ENCODE measurements at regions not wholly inside any gene's neighbourhood (a gene's known extent, or its start where the extent isn't known, plus 50 kb on each side); places are given as distances from the start of the nearest gene placed in this dataset.

DNA sequence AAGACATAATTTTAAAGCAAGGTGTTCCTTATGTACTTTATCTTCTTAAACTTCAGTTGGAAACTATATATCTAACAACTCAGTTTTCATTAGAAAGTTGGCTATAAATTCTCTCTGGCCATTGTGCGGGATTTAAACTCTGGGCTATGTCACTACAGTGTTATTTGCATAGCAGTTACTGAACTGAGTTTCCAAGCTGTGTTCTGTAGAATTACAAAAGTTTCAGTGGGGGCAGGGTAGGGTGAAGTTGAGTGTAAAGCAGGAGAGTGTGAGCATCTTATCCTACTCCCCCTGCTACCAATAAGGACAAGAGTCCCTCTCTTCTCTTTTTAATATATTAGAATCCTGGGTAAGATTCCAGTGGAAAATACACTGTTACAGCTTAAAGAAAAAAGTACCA, 254.5 kb upstream of the SLITRK2 start:
- TF ChIP-seq, protein P1, sequence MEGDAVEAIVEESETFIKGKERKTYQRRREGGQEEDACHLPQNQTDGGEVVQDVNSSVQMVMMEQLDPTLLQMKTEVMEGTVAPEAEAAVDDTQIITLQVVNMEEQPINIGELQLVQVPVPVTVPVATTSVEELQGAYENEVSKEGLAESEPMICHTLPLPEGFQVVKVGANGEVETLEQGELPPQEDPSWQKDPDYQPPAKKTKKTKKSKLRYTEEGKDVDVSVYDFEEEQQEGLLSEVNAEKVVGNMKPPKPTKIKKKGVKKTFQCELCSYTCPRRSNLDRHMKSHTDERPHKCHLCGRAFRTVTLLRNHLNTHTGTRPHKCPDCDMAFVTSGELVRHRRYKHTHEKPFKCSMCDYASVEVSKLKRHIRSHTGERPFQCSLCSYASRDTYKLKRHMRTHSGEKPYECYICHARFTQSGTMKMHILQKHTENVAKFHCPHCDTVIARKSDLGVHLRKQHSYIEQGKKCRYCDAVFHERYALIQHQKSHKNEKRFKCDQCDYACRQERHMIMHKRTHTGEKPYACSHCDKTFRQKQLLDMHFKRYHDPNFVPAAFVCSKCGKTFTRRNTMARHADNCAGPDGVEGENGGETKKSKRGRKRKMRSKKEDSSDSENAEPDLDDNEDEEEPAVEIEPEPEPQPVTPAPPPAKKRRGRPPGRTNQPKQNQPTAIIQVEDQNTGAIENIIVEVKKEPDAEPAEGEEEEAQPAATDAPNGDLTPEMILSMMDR (IDR thresholded peaks at IDR 0.05): no peak

DNA sequence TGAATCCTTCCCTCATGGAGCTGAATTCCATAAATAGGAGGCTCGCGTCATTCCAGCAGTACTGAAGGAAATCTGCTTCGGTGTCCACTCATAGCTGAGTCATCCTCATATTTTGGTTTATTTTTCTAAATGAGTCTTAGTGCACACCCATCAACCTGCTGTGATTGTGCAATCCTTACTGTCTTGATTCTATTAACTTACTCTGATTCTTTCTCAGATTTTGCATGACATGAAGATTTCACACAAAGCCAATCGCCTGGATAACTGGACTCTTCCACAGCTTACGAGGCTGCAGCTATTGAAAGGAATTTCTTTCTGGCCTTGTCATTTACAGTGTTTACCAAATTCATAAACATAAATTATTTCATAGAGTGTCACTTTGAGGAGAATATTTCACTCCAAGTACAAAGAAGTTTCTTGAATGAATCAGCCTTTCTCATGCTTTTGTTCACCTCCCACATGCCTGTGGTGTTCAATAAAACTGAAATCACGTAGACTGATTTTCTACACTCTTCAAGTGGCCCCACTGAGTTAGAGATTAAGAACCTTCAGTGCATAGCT, 207.6 kb upstream of the SLITRK2 start:
- TF ChIP-seq, protein P1 (IDR thresholded peaks at IDR 0.05): no peak

- TF ChIP-seq, protein P1 (IDR thresholded peaks at IDR 0.05): no peak
Measured at GRCh38 chrX:145613894-145614293, 203.7 kb upstream of the SLITRK2 start.

GRCh38 chrX:145620666-145621065, 197.0 kb upstream of the SLITRK2 start:
- TF ChIP-seq, protein P1 (IDR thresholded peaks at IDR 0.05): no peak

- TF ChIP-seq, protein P1 (IDR thresholded peaks at IDR 0.05): no peak
Measured at GRCh38 chrX:145623453-145623852, 194.2 kb upstream of the SLITRK2 start.

- TF ChIP-seq, protein P1 (IDR thresholded peaks at IDR 0.05): no peak
Measured at GRCh38 chrX:145630081-145630480, 187.5 kb upstream of the SLITRK2 start.

DNA sequence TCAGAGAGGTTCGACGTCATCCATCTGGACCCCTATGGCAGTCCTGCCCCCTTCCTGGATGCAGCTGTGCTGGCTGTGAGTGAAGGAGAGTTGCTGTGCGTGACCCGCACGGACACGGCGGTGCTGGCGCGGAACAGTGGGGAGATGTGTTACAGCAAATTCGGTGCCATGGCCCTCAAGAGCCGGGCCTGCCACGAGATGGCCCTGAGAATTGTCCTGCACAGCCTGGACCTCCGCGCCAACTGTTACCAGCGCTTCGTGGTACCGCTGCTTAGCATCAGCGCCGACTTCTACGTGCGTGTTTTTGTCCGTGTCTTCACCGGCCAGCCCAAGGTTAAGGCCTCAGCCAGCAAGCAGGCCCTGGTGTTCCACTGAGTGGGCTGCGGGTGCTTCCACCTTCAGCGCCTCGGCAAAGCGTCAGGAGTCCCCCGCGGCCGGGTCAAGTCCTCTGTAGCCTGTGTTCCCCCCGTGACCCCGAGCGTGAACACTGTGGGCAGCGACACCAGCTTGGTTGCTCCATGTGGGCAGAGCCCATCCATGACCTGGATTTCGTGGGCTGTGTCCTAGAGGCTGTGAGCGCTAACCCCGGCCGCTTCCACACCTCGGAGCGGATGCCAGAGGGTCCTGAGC, 186.7 kb upstream of the SLITRK2 start:
- TF ChIP-seq, protein P1 (IDR thresholded peaks at IDR 0.05): no peak

Measured in LNCAP (cell line).